ENCODE measurements at regions not wholly inside any gene's neighbourhood (a gene's known extent, or its start where the extent isn't known, plus 50 kb on each side); places are given as distances from the start of the nearest gene placed in this dataset.
A peak's percentile ranks its signal among the peaks of the same experiment; 100 is the strongest.
"Not testable (repeated sequence)": the region's sequence is repeated elsewhere in the genome, so short reads cannot be mapped to it uniquely, and the experiment has no call there.

GRCh38 chrX:103428525-103428924 lies 52.2 kb downstream of the BEX3 start:
- DNase-seq, result no peak

GRCh38 chrX:103429026-103429425 lies 52.7 kb downstream of the BEX3 start:
- DNase-seq, result not testable (repeated sequence)

- no peak for DNase-seq
Observed at GRCh38 chrX:103431316-103431715, 55.0 kb downstream of the BEX3 start.

- not testable (repeated sequence) for DNase-seq
Observed at GRCh38 chrX:103432841-103433240, 56.5 kb downstream of the BEX3 start.

GRCh38 chrX:103437147-103437873 lies 61.0 kb downstream of the BEX3 start:
- no peak for DNase-seq

- DNase-seq, result no peak
Observed at GRCh38 chrX:103439161-103439560, 62.8 kb downstream of the BEX3 start.

GRCh38 chrX:103440621-103441020 lies 64.3 kb downstream of the BEX3 start:
- no peak for DNase-seq

GRCh38 chrX:103441878-103442535 lies 65.7 kb downstream of the BEX3 start:
- no peak for DNase-seq

- peak; percentile 21 for DNase-seq
Observed at GRCh38 chrX:103442536-103442901, 66.2 kb downstream of the BEX3 start.

GRCh38 chrX:103446665-103447302 lies 70.4 kb downstream of the BEX3 start:
- peak; percentile 21 for DNase-seq
